GM23338 (cell line): ENCODE measurements at regions not wholly inside any gene's neighbourhood (a gene's known extent, or its start where the extent isn't known, plus 50 kb on each side); places are given as distances from the start of the nearest gene placed in this dataset.

Experiments used
- ATAC-seq: fragments of 200-7000 bp; cut with Tn5 transposase; 3 replicates; pipeline ENCODE4 v1.9.1; 2020
- DNase-seq: peaks from one replicate; pipeline ENCODE4 v3.0.0-alpha.2; 2015; ENCODE audit warnings: low spot score
- H2AFZ ChIP-seq: fragments of 200-600 bp; sonication (generic); 2 replicates; pipeline ENCODE4 v1.8.0; 2016; ENCODE audit warnings: antibody characterized with exemption, mild to moderate bottlenecking, moderate library complexity
- H3F3A ChIP-seq: fragments of 200-600 bp; sonication (generic); replicated peaks from 2 replicates; pipeline ENCODE4 v1.8.0; 2017; ENCODE audit warnings: antibody characterized with exemption, mixed run types, low read depth
- H3K27ac ChIP-seq: fragments of 200-600 bp; sonication (generic); 2 replicates; pipeline ENCODE4 v1.6.1; 2016; ENCODE audit warnings: low read depth
- H3K27me3 ChIP-seq: fragments of 200-600 bp; sonication (generic); 2 replicates; pipeline ENCODE4 v1.8.0; 2016; ENCODE audit warnings: mild to moderate bottlenecking, mixed run types, moderate library complexity; ENCODE audit not compliant: insufficient read depth
- H3K36me3 ChIP-seq: fragments of 200-600 bp; sonication (generic); 2 replicates; pipeline ENCODE4 v1.8.0; 2016; ENCODE audit warnings: mild to moderate bottlenecking; ENCODE audit not compliant: insufficient read depth
- H3K4me1 ChIP-seq: fragments of 200-600 bp; sonication (generic); 2 replicates; pipeline ENCODE4 v1.8.0; 2016; ENCODE audit warnings: mild to moderate bottlenecking, moderate library complexity; ENCODE audit not compliant: insufficient read depth
- H3K4me2 ChIP-seq: fragments of 200-600 bp; sonication (generic); 2 replicates; pipeline ENCODE4 v1.7.1; 2017; ENCODE audit warnings: mixed run types
- H3K4me3 ChIP-seq: fragments of 200-600 bp; sonication (generic); 2 replicates; pipeline ENCODE4 v1.6.1; 2016; ENCODE audit warnings: mixed run types
- H3K79me2 ChIP-seq: fragments of 200-600 bp; sonication (generic); replicated peaks from 2 replicates; pipeline ENCODE4 v1.8.0; 2017; ENCODE audit warnings: mild to moderate bottlenecking; ENCODE audit not compliant: insufficient read depth
- H3K9me2 ChIP-seq: fragments of 200-600 bp; sonication (generic); 2 replicates; pipeline ENCODE4 v1.8.0; 2017; ENCODE audit not compliant: insufficient read depth
- H4K20me1 ChIP-seq: fragments of 200-600 bp; sonication (generic); replicated peaks from 2 replicates; pipeline ENCODE4 v1.8.0; 2017; ENCODE audit warnings: mild to moderate bottlenecking; ENCODE audit not compliant: insufficient read depth
- H3K27ac Mint-ChIP-seq: 2 replicates; pipeline ENCODE4 v1.8.0; 2020; ENCODE audit warnings: inconsistent platforms, mild to moderate bottlenecking, moderate library complexity, mixed read lengths
- H3K27me3 Mint-ChIP-seq: 3 replicates; pipeline ENCODE4 v1.8.0; 2022; ENCODE audit warnings: low read depth, mild to moderate bottlenecking, moderate library complexity, mixed read lengths, inconsistent platforms; ENCODE audit not compliant: insufficient read depth, poor library complexity
- H3K36me3 Mint-ChIP-seq: 3 replicates; pipeline ENCODE4 v1.8.0; 2021; ENCODE audit warnings: low read depth, mild to moderate bottlenecking, inconsistent platforms, moderate library complexity, mixed read lengths
- H3K4me1 Mint-ChIP-seq: 3 replicates; pipeline ENCODE4 v1.8.0; 2020; ENCODE audit warnings: mild to moderate bottlenecking, inconsistent platforms, mixed read lengths
- H3K4me3 Mint-ChIP-seq: 3 replicates; pipeline ENCODE4 v1.8.0; 2021; ENCODE audit warnings: moderate library complexity, mild to moderate bottlenecking, inconsistent platforms, mixed read lengths
- H3K9me3 Mint-ChIP-seq: 3 replicates; pipeline ENCODE4 v1.8.0; 2020; ENCODE audit warnings: moderate library complexity, mild to moderate bottlenecking, inconsistent platforms, mixed read lengths
- CREB1 ChIP-seq: fragments of 250-450 bp; sonication (Bioruptor Pico); IDR thresholded peaks from 2 replicates; pipeline ENCODE4 v1.5.0; 2020; ENCODE audit warnings: low read depth, mild to moderate bottlenecking, moderate library complexity
- CTCF ChIP-seq, 2 experiments: fragments of 200-600 bp in 1 of 2; sonication (generic) in 1 of 2; conservative IDR thresholded peaks; 2 replicates each; pipeline versions ENCODE4 v1.5.1 to v1.6.1; 2016 to 2017; ENCODE audit warnings: antibody characterized with exemption in 2 of 2, low read depth in 2 of 2, mild to moderate bottlenecking in 2 of 2, moderate library complexity in 1 of 2
- ETS1 ChIP-seq: IDR thresholded peaks from 2 replicates; pipeline ENCODE4 v1.6.1; 2016; ENCODE audit warnings: antibody characterized with exemption
- EZH2 ChIP-seq: fragments of 200-600 bp; sonication (generic); IDR thresholded peaks from one replicate; pipeline ENCODE4 v1.8.0; 2017; ENCODE audit warnings: antibody characterized with exemption, mild to moderate bottlenecking, low read depth; ENCODE audit not compliant: unreplicated experiment
- EZH2phosphoT487 ChIP-seq: fragments of 200-600 bp; sonication (generic); IDR thresholded peaks from one replicate; pipeline ENCODE4 v1.8.1; 2018; ENCODE audit warnings: antibody characterized with exemption; ENCODE audit not compliant: unreplicated experiment
- JUNB ChIP-seq: IDR thresholded peaks from one replicate; pipeline ENCODE4 v1.6.1; 2016; ENCODE audit warnings: antibody characterized with exemption; ENCODE audit not compliant: unreplicated experiment
- NANOG ChIP-seq: IDR thresholded peaks from 2 replicates; pipeline ENCODE4 v1.6.1; 2016; ENCODE audit warnings: antibody characterized with exemption, borderline replicate concordance
- POLR2AphosphoS5 ChIP-seq: IDR thresholded peaks from 2 replicates; pipeline ENCODE4 v1.6.1; 2016; ENCODE audit warnings: antibody characterized with exemption, low read depth
- REST ChIP-seq: IDR thresholded peaks from one replicate; pipeline ENCODE4 v1.6.1; 2018; ENCODE audit warnings: antibody characterized with exemption; ENCODE audit not compliant: unreplicated experiment
- STAT1 ChIP-seq: IDR thresholded peaks from one replicate; pipeline ENCODE4 v1.6.1; 2016; ENCODE audit warnings: antibody characterized with exemption; ENCODE audit not compliant: unreplicated experiment
- ZNF114 ChIP-seq: fragments of 250-450 bp; sonication (Bioruptor Pico); IDR thresholded peaks from 2 replicates; pipeline ENCODE4 v1.5.0; 2020; ENCODE audit warnings: mild to moderate bottlenecking, moderate library complexity
- ZNF331 ChIP-seq: fragments of 250-450 bp; sonication (Bioruptor Pico); IDR thresholded peaks from 2 replicates; pipeline ENCODE4 v1.5.0; 2020; ENCODE audit warnings: low read depth, mild to moderate bottlenecking, moderate library complexity
- ZNF462 ChIP-seq: fragments of 250-450 bp; sonication (Bioruptor Pico); IDR thresholded peaks from 2 replicates; pipeline ENCODE4 v1.5.0; 2020; ENCODE audit warnings: mild to moderate bottlenecking, moderate library complexity

GRCh38 chr2:6576302-6576701, 289.4 kb downstream of the CMPK2 start:
- Histone ChIP-seq H4K20me1 (no peaks in the 10 kb centered on the region), H3F3A (no peaks in the 10 kb centered on the region), H3K4me3 (no peak overlapping the region), H2AFZ (no peak overlapping the region), H3K79me2 (no peaks in the 10 kb centered on the region), H3K27ac (no peak overlapping the region), H3K36me3 (no peaks in the 10 kb centered on the region), H3K4me2 (no peak overlapping the region), H3K4me1 (peaks cover 6% of the 10 kb centered on the region; the same call in 1 of the 2 replicates), H3K9me2 (0 out of 2 replicates have a peak, but pooled peaks cover 13% of the 10 kb centered on the region), H3K27me3 (no peaks in the 10 kb centered on the region)
- no peaks in the 10 kb centered on the region for H3K27me3 Mint-ChIP-seq
- H3K4me1 Mint-ChIP-seq: peaks cover 9% of the 10 kb centered on the region
- TF ChIP-seq ZNF114 (CRISPR knock-in tag): no peak
- TF ChIP-seq NANOG: no peak
- TF ChIP-seq POLR2AphosphoS5: no peak
- no peak for TF ChIP-seq CTCF (conservative IDR thresholded peaks at IDR 0.05; ENCODE audit: low read depth in 2 of 2)
- TF ChIP-seq EZH2phosphoT487: no peak
- TF ChIP-seq REST: no peak
- no peak for TF ChIP-seq ZNF462 (CRISPR knock-in tag)
- TF ChIP-seq CREB1 (CRISPR knock-in tag): no peak
- no peak for TF ChIP-seq EZH2
- TF ChIP-seq ZNF331: no peak
- TF ChIP-seq ETS1: no peak
- TF ChIP-seq JUNB: no peak
- TF ChIP-seq STAT1: no peak
- no peak overlapping the region for H3K27ac Mint-ChIP-seq
- no peak for ATAC-seq
- no peaks in the 10 kb centered on the region for H3K36me3 Mint-ChIP-seq
- no peak overlapping the region for H3K4me3 Mint-ChIP-seq
- peaks cover 26% of the 10 kb centered on the region for H3K9me3 Mint-ChIP-seq
- DNase-seq: no peak
